WERI-Rb-1 (cell line): ENCODE measurements at regions not wholly inside any gene's neighbourhood (a gene's known extent, or its start where the extent isn't known, plus 50 kb on each side); places are given as distances from the start of the nearest gene placed in this dataset.

Experiments
- DNase-seq: peaks from one replicate; pipeline ENCODE4 v3.0.0-alpha.2; 2020
- H3K27ac ChIP-seq: fragments of 250-450 bp; sonication (Bioruptor Pico); 2 replicates; pipeline ENCODE4 v1.5.1; 2020; ENCODE audit warnings: mild to moderate bottlenecking, moderate library complexity
- H3K27me3 ChIP-seq: fragments of 250-450 bp; sonication (Bioruptor Pico); 2 replicates; pipeline ENCODE4 v1.5.1; 2021; ENCODE audit warnings: mild to moderate bottlenecking, low read depth, moderate library complexity; ENCODE audit not compliant: insufficient read depth, severe bottlenecking
- H3K36me3 ChIP-seq: fragments of 250-450 bp; sonication (Bioruptor Pico); 2 replicates; pipeline ENCODE4 v1.5.1; 2020; ENCODE audit warnings: mild to moderate bottlenecking, moderate library complexity
- H3K4me3 ChIP-seq: 2 replicates; pipeline ENCODE4 v1.5.1; 2011; ENCODE audit warnings: low read depth, mild to moderate bottlenecking, control low read depth, low read length
- H3K9me3 ChIP-seq: fragments of 250-450 bp; sonication (Bioruptor Pico); 2 replicates; pipeline ENCODE4 v1.5.1; 2021; ENCODE audit warnings: mild to moderate bottlenecking, moderate library complexity; ENCODE audit not compliant: severe bottlenecking
- TF ChIP-seq, protein P1 (sequence below): IDR thresholded peaks from 2 replicates; pipeline ENCODE4 v1.5.1; 2011; ENCODE audit warnings: low read depth, mild to moderate bottlenecking, control low read depth, inconsistent platforms, low read length

DNA sequence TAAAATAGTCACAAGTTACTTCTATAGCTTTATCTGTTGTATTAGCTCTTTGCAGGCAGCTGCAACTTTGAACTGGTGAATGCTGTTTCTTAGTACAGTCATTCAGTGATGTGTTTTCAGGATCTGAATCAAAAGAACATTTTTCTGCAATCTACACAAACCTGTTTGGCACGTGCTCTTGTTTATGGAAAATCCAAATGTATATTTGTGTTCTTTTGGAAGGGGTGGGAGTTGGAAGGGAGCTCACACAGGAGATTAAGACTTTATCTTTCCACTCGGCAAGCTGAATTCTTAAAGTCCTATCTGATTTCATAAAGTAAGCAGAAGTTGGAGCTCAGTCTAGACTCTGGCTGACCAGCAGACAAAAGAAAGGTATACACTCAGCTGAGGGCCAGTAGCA, 300.2 kb downstream of the MAP2K6 start:
- no peak overlapping the region for H3K4me3 ChIP-seq
- H3K27ac ChIP-seq, result no peak overlapping the region
- H3K27me3 ChIP-seq, result no peaks in the 10 kb centered on the region
- TF ChIP-seq, protein P1, sequence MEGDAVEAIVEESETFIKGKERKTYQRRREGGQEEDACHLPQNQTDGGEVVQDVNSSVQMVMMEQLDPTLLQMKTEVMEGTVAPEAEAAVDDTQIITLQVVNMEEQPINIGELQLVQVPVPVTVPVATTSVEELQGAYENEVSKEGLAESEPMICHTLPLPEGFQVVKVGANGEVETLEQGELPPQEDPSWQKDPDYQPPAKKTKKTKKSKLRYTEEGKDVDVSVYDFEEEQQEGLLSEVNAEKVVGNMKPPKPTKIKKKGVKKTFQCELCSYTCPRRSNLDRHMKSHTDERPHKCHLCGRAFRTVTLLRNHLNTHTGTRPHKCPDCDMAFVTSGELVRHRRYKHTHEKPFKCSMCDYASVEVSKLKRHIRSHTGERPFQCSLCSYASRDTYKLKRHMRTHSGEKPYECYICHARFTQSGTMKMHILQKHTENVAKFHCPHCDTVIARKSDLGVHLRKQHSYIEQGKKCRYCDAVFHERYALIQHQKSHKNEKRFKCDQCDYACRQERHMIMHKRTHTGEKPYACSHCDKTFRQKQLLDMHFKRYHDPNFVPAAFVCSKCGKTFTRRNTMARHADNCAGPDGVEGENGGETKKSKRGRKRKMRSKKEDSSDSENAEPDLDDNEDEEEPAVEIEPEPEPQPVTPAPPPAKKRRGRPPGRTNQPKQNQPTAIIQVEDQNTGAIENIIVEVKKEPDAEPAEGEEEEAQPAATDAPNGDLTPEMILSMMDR, result no peak
- no peak for DNase-seq
- no peaks in the 10 kb centered on the region for H3K36me3 ChIP-seq
- no peaks in the 10 kb centered on the region for H3K9me3 ChIP-seq

DNA sequence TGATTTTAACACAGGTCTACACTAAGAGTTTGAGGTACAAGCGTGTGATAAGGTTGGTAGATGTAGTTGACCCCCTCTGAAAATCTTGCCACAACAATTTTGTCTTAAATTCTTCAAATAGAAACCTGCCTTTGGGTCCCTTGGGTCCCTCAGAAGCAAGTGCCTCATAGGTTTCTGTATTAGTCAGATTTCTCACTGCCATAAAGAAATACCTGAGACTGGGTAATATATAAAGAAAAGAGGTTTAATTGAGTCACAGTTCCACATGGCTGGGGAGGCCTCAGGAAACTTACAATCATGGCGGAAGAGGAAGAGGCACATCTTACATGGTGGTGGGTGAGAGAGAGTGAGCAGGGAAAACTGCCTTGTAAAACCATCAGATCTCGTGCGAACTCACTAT, 301.2 kb downstream of the MAP2K6 start:
- Histone ChIP-seq H3K4me3 (no peak overlapping the region), H3K9me3 (no peaks in the 10 kb centered on the region), H3K36me3 (no peaks in the 10 kb centered on the region), H3K27me3 (no peaks in the 10 kb centered on the region), H3K27ac (peak overlapping the region; percentile 50)
- TF ChIP-seq, protein P1, result no peak
- DNase-seq, result no peak

DNA sequence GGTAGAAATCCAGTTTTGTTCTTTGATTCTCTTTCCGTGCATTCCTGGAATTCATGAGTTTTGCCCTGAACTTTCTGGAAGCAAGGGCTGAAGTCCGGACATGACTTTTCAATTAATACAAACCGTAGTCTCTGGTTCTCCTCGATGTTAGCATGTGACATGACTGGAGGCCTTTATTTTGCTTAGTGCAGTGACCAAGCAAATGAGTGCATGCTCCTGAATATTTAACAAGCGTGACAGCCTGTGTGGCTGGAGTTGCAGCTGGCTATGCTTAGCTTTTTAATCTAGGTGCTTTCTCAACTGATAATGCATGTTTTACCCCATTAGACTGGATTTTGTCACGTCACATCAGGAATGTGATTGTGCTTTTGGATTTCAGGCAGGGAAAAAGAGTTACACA, 302.1 kb downstream of the MAP2K6 start:
- Histone ChIP-seq H3K27ac (peak overlapping the region; percentile 51), H3K27me3 (no peaks in the 10 kb centered on the region)
- no peak for DNase-seq

DNA sequence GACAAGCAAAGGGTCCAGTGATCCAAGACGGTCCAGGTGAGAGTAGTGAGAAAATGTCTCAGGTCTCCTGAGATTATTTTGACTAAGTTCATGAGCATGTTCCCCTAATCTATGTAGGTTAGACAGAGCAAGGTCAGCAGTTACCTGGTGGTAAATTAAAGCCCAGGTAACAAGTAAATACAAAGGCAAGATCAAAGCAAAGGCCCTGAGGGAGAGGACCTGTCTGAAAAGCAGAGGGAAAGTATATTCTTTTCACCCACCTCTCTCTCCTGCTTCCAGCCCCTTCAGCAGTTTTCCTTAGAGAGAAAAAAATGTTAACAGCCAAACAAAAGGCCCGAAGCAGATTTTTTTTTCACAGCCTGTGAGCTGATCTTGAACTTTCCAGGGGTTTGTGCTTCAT, 302.7 kb downstream of the MAP2K6 start:
- no peak for DNase-seq
- Histone ChIP-seq H3K27me3 (no peaks in the 10 kb centered on the region), H3K9me3 (no peaks in the 10 kb centered on the region), H3K27ac (peak overlapping the region; percentile 51), H3K4me3 (no peak overlapping the region), H3K36me3 (no peaks in the 10 kb centered on the region)
- TF ChIP-seq, protein P1, result no peak

More for the DNA sequence above, 302.1 kb downstream of the MAP2K6 start:
- Histone ChIP-seq H3K36me3 (no peaks in the 10 kb centered on the region), H3K9me3 (no peaks in the 10 kb centered on the region), H3K4me3 (no peak overlapping the region)
- TF ChIP-seq, protein P1, result no peak

DNA sequence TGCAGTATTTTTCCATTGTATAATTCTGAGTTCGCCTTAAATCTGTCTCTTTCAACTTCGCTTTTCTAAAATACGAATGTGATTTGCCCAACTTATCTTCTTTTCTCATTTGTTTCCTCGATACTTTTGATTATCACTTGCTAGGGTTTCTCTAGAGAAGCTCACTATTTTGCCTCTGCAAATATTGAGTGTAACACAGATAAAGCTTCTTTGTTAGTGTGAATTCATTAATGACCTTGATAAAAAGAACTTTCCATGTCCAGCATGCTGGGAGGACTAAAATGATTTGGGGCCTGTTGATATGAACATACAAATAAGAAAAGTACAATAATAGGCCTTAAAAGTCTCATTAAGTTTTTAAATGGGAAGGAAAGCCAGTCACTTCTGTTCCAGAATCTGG, 303.3 kb downstream of the MAP2K6 start:
- no peak for DNase-seq
- H3K36me3 ChIP-seq, result no peaks in the 10 kb centered on the region
- TF ChIP-seq, protein P1, result no peak
- peak overlapping the region; percentile 51 for H3K27ac ChIP-seq
- no peaks in the 10 kb centered on the region for H3K9me3 ChIP-seq
- H3K27me3 ChIP-seq, result no peaks in the 10 kb centered on the region
- no peak overlapping the region for H3K4me3 ChIP-seq

DNA sequence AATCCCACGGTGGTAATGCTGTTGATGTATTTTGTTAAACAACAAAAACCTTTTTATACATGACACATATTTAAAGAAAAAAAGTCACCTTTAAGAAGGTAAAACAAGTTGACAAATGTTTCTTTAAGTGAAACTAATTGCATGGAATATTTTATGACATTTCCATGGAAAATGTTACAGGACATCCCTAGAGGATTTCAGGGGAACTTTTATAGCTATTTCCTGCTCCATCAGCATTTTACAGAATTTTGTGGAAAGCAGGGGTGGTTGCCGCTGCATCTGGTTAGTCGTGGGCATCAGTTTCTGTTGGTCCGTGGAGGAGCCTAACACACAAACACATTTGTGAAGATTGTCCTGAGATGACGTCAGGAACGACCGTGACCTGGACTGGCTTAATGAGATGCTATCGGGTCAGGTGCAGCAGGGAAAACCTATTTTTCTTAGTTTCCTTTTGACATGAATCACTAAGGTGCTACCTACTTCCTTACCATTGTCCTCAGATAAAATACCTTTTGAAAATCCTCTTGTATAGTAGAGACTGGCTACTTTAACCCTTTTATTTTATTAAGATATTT, 305.1 kb downstream of the MAP2K6 start:
- TF ChIP-seq, protein P1, result no peak
- H3K27ac ChIP-seq, result no peak overlapping the region
- no peaks in the 10 kb centered on the region for H3K9me3 ChIP-seq
- H3K36me3 ChIP-seq, result no peaks in the 10 kb centered on the region
- H3K27me3 ChIP-seq, result no peaks in the 10 kb centered on the region
- H3K4me3 ChIP-seq, result no peak overlapping the region
- no peak for DNase-seq
